Breast epithelium (tissue), 3 donors: ENCODE measurements at regions not wholly inside any gene's neighbourhood (a gene's known extent, or its start where the extent isn't known, plus 50 kb on each side); places are given as distances from the start of the nearest gene placed in this dataset.

ENCODE experiments used
- POLR2A ChIP-seq: fragments of 450-650 bp; IDR thresholded peaks from one replicate; pipeline ENCODE4 v1.6.1; 2016; ENCODE audit warnings: antibody characterized with exemption, mild to moderate bottlenecking, moderate library complexity
- POLR2AphosphoS5 ChIP-seq, 3 donors: sonication (generic); formaldehyde crosslinking; IDR thresholded peaks; one replicate each; pipeline ENCODE4 v1.6.1; 2017; ENCODE audit warnings: antibody characterized with exemption in 3 of 3
- TF ChIP-seq, protein P1 (sequence below), 3 donors: fragments of 450-650 bp; IDR thresholded peaks; one replicate each; pipeline ENCODE4 v1.5.1; 2016 to 2017; ENCODE audit warnings: antibody characterized with exemption in 3 of 3, mild to moderate bottlenecking in 3 of 3, moderate library complexity in 3 of 3

DNA sequence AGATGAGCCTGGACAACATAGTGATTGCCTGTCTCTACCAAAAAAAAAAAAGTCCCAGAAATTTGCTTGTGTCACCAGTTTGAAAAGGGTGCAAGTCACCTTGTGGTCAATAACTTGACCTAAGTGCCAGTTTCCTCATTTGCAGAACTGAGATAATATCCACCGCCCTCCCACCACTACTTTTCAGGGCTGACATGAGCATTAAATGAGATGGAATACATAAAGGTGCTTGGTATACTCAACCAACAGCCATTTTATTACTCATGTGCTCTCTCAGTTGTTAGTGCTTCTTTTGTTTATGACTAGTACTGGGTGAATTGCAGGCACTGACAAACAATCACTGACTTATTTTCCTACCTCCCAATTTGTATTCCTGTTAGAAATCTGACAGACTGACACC lies 340.5 kb upstream of the SATB1 start:
- TF ChIP-seq, protein P1, sequence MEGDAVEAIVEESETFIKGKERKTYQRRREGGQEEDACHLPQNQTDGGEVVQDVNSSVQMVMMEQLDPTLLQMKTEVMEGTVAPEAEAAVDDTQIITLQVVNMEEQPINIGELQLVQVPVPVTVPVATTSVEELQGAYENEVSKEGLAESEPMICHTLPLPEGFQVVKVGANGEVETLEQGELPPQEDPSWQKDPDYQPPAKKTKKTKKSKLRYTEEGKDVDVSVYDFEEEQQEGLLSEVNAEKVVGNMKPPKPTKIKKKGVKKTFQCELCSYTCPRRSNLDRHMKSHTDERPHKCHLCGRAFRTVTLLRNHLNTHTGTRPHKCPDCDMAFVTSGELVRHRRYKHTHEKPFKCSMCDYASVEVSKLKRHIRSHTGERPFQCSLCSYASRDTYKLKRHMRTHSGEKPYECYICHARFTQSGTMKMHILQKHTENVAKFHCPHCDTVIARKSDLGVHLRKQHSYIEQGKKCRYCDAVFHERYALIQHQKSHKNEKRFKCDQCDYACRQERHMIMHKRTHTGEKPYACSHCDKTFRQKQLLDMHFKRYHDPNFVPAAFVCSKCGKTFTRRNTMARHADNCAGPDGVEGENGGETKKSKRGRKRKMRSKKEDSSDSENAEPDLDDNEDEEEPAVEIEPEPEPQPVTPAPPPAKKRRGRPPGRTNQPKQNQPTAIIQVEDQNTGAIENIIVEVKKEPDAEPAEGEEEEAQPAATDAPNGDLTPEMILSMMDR (IDR thresholded peaks at IDR 0.05) = no peak
- TF ChIP-seq POLR2A (no peak), POLR2AphosphoS5 (IDR thresholded peaks at IDR 0.05) (no peak)
